Left ventricle myocardium superior (tissue), 1 donor: ENCODE measurements at regions not wholly inside any gene's neighbourhood (a gene's known extent, or its start where the extent isn't known, plus 50 kb on each side); places are given as distances from the start of the nearest gene placed in this dataset.

Experiments used
- ATAC-seq: fragments of 200-7000 bp; cut with Tn5 transposase; one replicate; pipeline ENCODE4 v1.9.1; 2020; ENCODE audit warnings: mild to moderate bottlenecking, moderate library complexity
- DNase-seq: peaks from one replicate; pipeline ENCODE4 v3.0.0-alpha.2; 2020
- intact Hi-C: fragments of 100-400 bp; cut with micrococcal nuclease; formaldehyde crosslinking; loops from one replicate; pipeline ENCODE4 v1.11.0; 2022
- donor health status: DM: no; HTN: yes; CAD: no; lungs with severe emphysema.

DNA sequence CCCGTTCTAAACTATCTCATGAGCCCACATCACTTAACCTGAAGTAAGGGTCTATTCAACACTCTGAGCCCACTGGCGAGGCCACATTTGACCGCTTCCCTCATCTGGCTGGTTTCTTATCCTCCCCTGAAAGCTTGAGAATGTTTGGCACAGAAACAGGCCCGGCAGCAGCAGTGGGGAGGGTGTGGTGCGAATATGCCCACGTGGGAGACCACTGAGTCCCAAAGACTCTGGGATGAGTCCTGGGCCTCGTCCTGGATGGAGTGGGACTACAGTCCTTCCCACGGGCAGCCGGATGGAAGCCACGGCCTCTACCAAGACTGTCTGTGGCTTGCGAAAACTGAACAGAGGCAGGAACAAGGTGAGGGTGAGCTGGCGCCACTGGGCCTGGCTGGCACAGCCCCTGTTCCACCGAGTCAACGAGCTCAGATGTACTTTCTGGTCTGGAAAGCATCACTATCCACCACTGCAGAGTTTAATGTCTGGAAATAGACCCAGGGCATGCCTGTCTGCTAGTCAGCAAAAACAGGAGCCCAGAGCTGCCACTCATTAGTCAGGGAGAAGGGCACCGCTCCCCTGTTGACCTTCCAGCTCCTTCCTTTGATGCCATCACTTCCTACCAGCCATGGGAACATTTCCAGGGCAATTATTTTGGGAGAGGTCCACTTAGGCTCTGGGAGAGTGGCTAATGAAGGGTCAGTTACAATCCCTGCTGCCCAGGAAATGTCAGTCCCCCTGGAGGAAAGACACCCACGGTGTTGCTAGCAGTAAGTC lies 386.6 kb downstream of the MATN1 start:
- DNase-seq (no peak), ATAC-seq (peak; percentile 83)
- intact Hi-C loops: no loop called here

GRCh38 chr1:30335997-30336390 lies 387.4 kb downstream of the MATN1 start:
- DNase-seq: no peak
- intact Hi-C loops: no loop called here
- ATAC-seq: peak; percentile 43

DNA sequence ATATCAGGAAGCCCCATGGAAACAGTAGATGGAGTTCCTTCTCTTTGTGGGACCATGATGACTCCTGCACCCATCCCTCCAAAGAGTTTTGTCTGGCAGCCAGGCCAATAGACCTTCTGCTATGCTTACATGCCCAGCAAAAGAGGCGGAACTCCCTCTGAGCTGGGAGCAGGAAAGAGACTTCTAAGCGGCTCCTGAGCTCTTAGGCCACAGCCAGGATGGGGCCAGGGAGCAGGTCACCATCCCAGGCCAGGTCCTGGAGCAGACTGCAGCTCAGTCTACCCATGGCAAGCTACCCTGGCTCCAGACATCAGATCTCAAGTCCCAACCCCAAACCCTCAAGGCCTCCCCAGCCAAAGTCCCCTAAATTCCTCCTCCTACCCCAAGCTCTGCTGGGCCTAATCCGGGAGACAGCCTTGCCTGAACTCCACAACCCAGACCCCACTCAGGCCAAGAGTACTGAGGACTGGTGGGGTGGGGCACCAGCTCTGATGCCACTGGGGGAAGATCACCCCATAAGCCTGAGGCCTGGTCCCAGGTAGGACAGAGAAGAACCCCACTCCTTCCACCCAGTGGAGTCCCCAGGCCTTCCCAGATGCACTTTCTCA lies 387.9 kb downstream of the MATN1 start:
- ATAC-seq: no peak
- no peak for DNase-seq
- intact Hi-C loops: no loop called here

GRCh38 chr1:30334767-30335166 lies 388.6 kb downstream of the MATN1 start:
- DNase-seq (no peak), ATAC-seq (no peak)
- intact Hi-C loops: no loop called here

GRCh38 chr1:30332116-30333094 lies 391.0 kb downstream of the MATN1 start:
- ATAC-seq (no peak), DNase-seq (no peak)
- intact Hi-C loops: no loop called here

DNA sequence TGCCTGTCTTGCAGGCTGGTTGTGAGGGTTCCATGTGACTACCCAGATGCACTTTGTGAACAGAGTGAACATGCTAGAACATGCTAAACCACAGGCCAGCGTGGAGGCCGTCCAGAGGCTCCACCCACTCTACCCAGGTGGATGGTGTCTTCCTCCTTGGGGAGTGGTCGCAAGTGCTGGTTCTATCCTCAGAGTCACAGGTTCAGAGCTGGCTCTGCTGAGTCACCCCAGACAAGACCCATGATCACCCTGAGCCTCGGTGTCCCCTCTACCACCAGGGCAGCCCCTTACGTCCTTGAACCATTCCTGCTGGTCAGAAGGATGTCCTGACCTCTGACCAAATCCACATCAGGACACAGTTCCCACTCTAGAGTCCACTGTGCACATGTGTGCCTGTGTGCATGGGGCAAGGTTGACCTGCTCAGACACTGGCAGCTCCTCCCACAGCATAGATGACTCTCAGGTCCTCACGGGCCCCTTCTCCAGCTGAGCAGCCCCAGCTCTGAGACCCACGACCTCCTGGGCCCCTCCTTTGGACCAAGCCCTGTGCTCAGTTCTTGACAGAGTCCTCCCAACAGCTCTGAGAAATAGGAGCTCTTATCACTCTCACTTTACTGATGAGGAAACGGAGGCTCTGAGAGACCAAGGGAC lies 391.8 kb downstream of the MATN1 start:
- ATAC-seq (no peak), DNase-seq (no peak)
- intact Hi-C loops: no loop called here

DNA sequence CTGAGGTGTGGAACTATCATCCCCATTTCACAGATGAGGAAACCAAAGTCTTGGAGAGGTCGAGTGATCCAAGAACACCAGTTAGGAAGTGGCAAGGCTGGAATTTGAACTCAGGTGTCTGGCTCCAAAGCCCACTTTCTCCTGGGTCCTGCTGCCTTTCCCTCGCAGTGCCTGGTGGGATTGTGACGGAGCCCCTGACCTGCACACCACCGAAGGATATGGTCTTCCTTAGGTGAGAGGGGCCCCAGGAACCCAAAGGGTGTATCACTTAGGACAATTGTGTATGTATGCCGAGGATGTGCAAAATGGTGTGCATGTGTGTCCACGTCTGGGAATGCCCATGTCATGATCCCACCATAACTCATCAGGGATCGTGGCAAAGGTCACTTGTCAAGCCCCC lies 392.7 kb downstream of the MATN1 start:
- ATAC-seq: no peak
- intact Hi-C loops: no loop called here
- DNase-seq: no peak

GRCh38 chr1:30329802-30330557 lies 393.4 kb downstream of the MATN1 start:
- DNase-seq (no peak), ATAC-seq (no peak)
- intact Hi-C loops: no loop called here

DNA sequence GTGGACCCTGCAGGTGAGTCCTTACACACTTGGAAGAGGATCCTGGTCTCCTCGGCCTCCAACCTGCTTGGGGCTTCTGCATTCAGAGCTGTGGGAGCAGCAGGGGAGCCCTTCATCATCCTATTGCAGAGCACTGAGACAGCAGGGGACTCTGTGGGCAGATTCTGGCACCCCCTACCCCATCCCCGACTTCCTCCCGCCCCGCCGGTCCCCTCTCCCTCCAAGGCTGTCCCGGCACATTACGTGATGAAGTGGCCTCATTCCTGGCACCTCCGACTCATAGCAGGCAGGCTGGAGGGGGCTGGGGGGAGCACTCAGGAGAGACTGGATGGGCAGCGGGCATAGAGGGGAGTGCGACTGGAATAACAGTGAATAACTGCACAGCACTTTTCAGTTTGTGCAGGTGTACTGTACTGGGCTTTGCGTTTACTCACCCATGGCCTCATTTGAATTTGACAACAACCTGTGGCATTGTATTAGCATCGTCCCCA lies 394.1 kb downstream of the MATN1 start:
- intact Hi-C loops: no loop called here
- no peak for DNase-seq
- no peak for ATAC-seq

GRCh38 chr1:30328401-30329262 lies 394.8 kb downstream of the MATN1 start:
- peak; percentile 33 for ATAC-seq
- intact Hi-C loops: no loop called here
- DNase-seq: no peak

GRCh38 chr1:30328100-30328370 lies 395.4 kb downstream of the MATN1 start:
- ATAC-seq: no peak
- DNase-seq: no peak
- intact Hi-C loops: no loop called here

DNA sequence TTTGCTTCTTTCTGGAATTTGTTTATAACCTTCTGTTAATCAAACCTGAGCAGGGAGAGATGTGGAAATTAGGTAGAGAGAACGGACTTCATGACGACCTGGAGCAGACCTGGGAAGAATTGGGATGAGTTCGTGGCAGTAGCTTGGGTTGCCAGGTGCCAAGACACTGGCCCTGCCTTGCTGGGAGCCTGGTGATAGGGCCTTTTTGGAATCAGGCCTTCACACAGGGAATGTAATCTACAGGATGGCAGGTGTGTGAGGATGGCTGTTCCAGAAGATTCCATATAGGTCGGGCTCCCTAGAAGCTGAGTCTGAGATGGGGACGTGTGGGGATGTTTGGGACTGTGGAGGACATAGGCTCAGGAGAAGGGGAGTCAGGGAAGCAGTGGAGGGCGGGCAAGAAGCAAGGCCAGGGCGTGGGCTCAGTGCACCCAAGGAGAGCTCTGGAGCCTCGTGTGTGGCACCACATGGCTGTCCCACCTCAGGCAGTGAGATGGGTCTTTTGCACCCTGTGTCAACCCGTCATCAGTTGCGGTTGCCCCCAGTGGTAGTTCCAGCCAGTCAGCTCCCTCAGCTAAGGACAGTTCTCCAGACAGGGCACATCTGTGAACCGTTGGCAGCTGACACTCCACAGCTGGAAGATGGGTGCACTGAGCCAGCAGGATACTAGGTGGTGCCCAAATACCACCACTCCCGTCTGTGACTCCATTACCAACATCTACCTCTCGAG lies 395.9 kb downstream of the MATN1 start:
- DNase-seq (no peak), ATAC-seq (no peak)
- intact Hi-C loops: no loop called here

GRCh38 chr1:30325999-30326398 lies 397.4 kb downstream of the MATN1 start:
- ATAC-seq: no peak
- DNase-seq: no peak
- intact Hi-C loops: no loop called here

GRCh38 chr1:30325085-30325935 lies 398.1 kb downstream of the MATN1 start:
- no peak for DNase-seq
- ATAC-seq: no peak

DNA sequence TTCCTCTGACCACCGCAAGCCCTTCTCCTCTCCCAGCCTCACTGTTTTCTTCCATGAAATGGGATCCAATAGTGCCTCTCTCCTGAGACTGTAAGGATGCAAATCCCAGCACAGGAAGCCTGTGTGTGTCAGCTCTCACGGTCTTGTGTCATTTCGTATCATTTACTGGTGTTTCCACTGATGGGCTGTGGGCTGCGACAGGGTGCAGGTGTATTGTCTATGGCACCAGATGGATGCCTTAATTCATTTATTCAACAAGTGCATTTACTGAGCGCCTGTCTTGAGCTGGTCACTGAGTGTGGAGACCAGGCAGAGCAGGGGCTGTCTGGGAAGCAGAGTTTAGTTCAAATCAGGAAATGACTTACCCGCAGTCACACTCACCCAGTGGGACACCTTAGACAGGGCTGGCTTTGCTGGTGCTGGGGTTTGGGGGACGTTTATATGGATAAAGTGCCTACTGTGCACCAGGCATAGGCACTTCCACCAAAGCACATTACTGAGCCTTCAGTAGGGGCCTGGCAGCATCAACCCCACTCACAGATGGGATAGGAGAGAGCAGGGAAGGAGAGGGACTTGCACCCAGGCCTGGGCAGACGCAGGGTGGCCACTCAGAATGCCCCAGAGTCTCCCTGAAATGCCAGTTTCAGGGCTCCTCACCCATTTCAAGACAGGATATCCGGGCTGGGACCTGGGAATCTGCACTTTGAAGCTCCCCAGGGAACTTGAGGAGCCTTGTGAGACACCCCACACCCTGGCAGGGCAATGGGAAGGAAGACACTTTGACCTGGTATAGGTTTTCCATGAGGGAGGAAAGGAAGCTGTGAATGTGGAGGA lies 398.9 kb downstream of the MATN1 start:
- no peak for ATAC-seq
- intact Hi-C loops: no loop called here
- DNase-seq: no peak

More at GRCh38 chr1:30325085-30325935, 398.1 kb downstream of the MATN1 start:
- intact Hi-C loops: no loop called here

- no peak for ATAC-seq
- intact Hi-C loops: no loop called here
Measured at GRCh38 chr1:30323841-30324240, 399.5 kb downstream of the MATN1 start.

More at GRCh38 chr1:30323841-30324240, 399.5 kb downstream of the MATN1 start:
- no peak for DNase-seq
